ENCODE measurements at regions not wholly inside any gene's neighbourhood (a gene's known extent, or its start where the extent isn't known, plus 50 kb on each side); places are given as distances from the start of the nearest gene placed in this dataset.
"Not testable (repeated sequence)": the region's sequence is repeated elsewhere in the genome, so short reads cannot be mapped to it uniquely, and the experiment has no call there.

DNA sequence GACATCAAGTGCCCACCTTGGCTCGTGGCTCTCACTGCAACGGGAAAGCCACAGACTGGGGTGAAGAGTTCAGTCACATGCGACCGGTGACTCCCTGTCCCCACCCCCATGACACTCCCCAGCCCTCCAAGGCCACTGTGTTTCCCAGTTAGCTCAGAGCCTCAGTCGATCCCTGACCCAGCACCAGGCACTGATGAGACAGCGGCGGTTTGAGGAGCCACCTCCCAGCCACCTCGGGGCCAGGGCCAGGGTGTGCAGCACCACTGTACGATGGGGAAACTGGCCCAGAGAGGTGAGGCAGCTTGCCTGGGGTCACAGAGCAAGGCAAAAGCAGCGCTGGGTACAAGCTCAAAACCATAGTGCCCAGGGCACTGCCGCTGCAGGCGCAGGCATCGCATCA lies 266.0 kb downstream of the OR4F29 start:
- TF ChIP-seq, protein P1, sequence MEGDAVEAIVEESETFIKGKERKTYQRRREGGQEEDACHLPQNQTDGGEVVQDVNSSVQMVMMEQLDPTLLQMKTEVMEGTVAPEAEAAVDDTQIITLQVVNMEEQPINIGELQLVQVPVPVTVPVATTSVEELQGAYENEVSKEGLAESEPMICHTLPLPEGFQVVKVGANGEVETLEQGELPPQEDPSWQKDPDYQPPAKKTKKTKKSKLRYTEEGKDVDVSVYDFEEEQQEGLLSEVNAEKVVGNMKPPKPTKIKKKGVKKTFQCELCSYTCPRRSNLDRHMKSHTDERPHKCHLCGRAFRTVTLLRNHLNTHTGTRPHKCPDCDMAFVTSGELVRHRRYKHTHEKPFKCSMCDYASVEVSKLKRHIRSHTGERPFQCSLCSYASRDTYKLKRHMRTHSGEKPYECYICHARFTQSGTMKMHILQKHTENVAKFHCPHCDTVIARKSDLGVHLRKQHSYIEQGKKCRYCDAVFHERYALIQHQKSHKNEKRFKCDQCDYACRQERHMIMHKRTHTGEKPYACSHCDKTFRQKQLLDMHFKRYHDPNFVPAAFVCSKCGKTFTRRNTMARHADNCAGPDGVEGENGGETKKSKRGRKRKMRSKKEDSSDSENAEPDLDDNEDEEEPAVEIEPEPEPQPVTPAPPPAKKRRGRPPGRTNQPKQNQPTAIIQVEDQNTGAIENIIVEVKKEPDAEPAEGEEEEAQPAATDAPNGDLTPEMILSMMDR (IDR thresholded peaks at IDR 0.05): not testable (repeated sequence)
- TF ChIP-seq POLR2A (IDR thresholded peaks at IDR 0.05): not testable (repeated sequence)

All from heart left ventricle (tissue), 13 donors.